Ectodermal cell (in vitro differentiated cells): ENCODE measurements at regions not wholly inside any gene's neighbourhood (a gene's known extent, or its start where the extent isn't known, plus 50 kb on each side); places are given as distances from the start of the nearest gene placed in this dataset.
"Not testable (repeated sequence)": the region's sequence is repeated elsewhere in the genome, so short reads cannot be mapped to it uniquely, and the experiment has no call there.

ENCODE experiments used
- H3K27ac ChIP-seq: 2 replicates; pipeline ENCODE4 v1.7.0; 2013; ENCODE audit warnings: mild to moderate bottlenecking, low read depth, low read length; ENCODE audit not compliant: insufficient read depth, poor library complexity, severe bottlenecking
- H3K27me3 ChIP-seq: 2 replicates; pipeline ENCODE4 v1.7.0; 2013; ENCODE audit warnings: mild to moderate bottlenecking, low read length; ENCODE audit not compliant: insufficient read depth, control insufficient read depth, poor library complexity, severe bottlenecking
- H3K36me3 ChIP-seq: one replicate; pipeline ENCODE4 v1.7.0; 2013; ENCODE audit warnings: low read length; ENCODE audit not compliant: control insufficient read depth, insufficient read depth
- H3K4me1 ChIP-seq: one replicate; pipeline ENCODE4 v1.7.0; 2013; ENCODE audit warnings: low read length; ENCODE audit not compliant: control insufficient read depth, insufficient read depth
- H3K4me3 ChIP-seq: 2 replicates; pipeline ENCODE4 v1.7.0; 2013; ENCODE audit warnings: low read depth, low read length, control low read depth; ENCODE audit not compliant: insufficient read depth
- H3K9me3 ChIP-seq: 2 replicates; pipeline ENCODE4 v1.7.0; 2013; ENCODE audit warnings: mild to moderate bottlenecking, low read length, moderate library complexity; ENCODE audit not compliant: control insufficient read depth
- WGBS, 2 experiments: methylation state at CpG; one replicate each; pipeline ENCODE4 v1.1.7; 2013; ENCODE audit warnings: missing lambda C conversion rate in 2 of 2; 5-methylcytosine and 5-hydroxymethylcytosine counted together

DNA sequence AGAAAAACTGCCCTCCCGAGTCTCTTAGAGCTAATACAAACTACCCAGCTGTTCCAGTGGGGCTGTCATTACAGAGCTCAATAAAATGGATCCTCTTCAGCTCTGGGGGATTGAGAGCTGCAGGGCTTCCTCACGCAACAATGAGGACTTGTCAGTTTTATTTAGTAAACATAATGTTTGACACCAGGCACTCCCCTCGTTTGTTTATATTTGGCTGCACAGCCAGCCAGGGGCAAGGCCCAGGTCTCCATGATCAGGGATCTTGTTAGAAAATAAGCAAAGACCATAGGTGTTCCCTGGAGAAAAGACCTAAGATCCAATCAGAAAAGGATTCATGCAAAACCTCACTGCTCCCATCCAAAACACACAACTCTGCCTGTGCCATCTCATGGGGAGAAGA is 158.2 kb downstream of the C1D start:
- Histone ChIP-seq H3K27ac (no peak overlapping the region), H3K27me3 (no peaks in the 10 kb centered on the region)
- WGBS, 2 experiments, result 63 to 71% methylated on average over 3 of the region's 3 CpGs

DNA sequence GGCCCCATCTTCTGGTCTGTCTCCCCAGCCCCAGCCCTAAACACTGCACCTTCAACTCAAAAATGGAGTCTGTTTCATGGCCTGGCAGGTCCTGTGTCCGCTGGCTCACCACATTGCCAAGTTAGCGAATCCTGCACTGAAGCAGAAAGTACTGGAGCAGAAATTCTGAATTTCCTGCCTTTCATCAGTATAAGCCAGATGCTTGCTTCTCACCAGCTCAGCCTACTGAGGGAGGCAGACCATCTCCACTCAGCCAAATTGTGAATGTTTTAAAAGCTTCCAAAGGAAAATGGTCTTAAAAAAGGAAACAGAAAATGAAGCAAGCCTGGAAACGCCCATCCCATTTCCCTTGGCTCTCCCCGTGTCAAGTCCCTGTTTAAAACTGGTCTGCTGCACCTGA is 157.8 kb downstream of the C1D start:
- H3K27ac ChIP-seq, result no peak overlapping the region
- H3K36me3 ChIP-seq, result no peaks in the 10 kb centered on the region
- H3K4me1 ChIP-seq, result peaks cover 9% of the 10 kb centered on the region
- H3K27me3 ChIP-seq, result no peaks in the 10 kb centered on the region
- H3K4me3 ChIP-seq, result no peak overlapping the region
- H3K9me3 ChIP-seq, result no peaks in the 10 kb centered on the region
- WGBS, 2 experiments, result 89 to 92% methylated on average over 4 of the region's 4 CpGs

More for the DNA sequence above, 158.2 kb downstream of the C1D start:
- peaks cover 9% of the 10 kb centered on the region for H3K4me1 ChIP-seq
- no peak overlapping the region for H3K4me3 ChIP-seq
- H3K9me3 ChIP-seq, result no peaks in the 10 kb centered on the region
- H3K36me3 ChIP-seq, result no peaks in the 10 kb centered on the region

DNA sequence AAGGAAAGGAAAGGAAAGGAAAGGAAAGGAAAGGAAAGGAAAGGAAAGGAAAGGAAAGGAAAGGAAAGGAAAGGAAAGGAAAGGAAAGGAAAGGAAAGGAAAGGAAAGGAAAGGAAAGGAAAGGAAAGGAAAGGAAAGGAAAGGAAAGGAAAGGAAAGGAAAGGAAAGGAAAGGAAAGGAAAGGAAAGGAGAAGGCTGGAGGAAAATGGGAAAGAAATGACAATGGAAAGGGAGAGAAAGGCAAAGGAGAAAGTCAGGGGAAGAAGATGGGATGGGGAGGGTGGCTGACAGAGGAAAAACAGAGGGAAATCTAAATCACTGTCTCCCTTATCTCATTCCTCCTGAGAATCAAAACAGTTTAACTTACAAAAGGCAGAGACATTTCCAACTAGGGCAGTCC is 156.3 kb downstream of the C1D start:
- not testable (repeated sequence) for H3K4me1 ChIP-seq, H3K27ac ChIP-seq, H3K4me3 ChIP-seq, H3K9me3 ChIP-seq, H3K36me3 ChIP-seq, H3K27me3 ChIP-seq

DNA sequence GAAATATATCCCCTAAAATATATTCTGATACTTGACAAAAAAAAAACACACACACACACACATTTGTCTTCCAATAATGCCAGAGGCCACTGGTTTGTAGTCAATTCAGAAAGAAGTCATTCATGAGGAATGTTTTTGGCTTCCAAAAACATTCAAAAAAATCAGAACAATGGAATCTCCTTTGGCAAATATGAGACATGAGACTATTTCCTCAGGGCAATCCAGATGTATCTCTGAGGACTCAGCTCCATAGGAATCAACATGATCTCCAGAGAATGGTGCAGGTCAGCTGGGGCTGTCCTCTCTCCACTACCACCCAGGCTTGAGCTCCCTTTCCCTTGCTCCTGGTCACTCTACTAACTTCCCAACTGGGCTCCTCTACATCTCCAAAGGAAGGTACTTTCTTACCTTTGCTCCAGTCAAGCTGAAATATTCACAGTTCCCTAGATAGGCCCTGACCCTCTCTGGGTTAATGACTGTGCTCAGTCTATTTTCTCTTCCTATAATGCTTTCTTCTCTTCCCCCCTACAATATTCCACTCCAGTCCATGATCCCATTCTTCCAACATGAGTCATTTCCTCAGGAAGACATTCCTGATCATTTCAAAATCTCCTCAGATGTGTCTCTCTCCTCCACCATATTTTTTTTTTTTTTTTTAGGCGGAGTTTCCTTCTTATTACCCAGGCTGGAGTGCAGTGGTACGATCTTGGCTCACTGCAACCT is 145.3 kb downstream of the C1D start:
- Histone ChIP-seq H3K9me3 (no peaks in the 10 kb centered on the region), H3K4me1 (no peaks in the 10 kb centered on the region), H3K27ac (no peak overlapping the region), H3K36me3 (no peaks in the 10 kb centered on the region), H3K27me3 (no peaks in the 10 kb centered on the region), H3K4me3 (no peak overlapping the region)
- WGBS, 2 experiments, result 85 to 86% methylated on average over 2 of the region's 2 CpGs

DNA sequence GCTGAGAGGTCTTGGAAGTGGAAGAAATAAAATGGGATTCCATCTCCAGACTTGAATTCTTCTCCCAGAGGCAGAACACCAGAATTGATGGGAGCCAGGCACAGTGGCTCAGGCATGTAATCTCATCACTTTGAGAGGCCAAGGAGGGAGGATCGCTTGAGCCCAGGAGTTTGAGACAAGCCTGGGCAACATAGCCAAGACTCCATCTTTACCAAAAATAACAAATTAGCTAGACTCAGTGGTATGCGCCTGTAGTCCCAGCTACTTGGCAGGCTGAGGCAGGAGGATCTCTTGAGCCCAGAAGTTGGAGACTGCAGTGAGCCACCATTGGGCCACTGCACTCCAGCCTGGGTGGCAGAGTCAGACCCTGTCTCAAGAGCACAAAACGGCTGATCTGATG is 144.3 kb downstream of the C1D start:
- Histone ChIP-seq H3K27ac (no peak overlapping the region), H3K36me3 (no peaks in the 10 kb centered on the region), H3K9me3 (no peaks in the 10 kb centered on the region), H3K4me1 (no peaks in the 10 kb centered on the region), H3K27me3 (no peaks in the 10 kb centered on the region), H3K4me3 (no peak overlapping the region)
- WGBS, 2 experiments, result 91 to 92% methylated on average over 3 of the region's 3 CpGs

DNA sequence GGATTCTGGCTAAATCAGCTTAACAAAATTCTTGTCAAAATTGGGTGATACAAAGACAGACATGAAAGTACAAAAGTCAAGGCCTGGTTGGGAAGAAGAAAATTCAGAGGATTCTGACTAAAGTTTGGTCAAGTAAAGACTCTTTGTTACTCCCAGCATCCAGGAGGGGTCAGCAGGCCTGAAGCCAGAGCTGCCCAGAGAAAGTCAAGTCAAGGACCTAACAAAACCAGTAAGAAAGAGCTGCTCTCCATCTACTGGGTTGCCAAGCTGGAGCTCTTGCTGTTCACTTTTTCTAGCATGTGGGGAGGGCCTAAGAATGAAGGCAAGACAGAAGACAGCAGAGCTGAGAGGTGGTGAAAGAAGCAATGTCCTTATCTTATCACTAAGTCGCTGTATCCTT is 143.3 kb downstream of the C1D start:
- H3K9me3 ChIP-seq, result no peaks in the 10 kb centered on the region
- H3K27me3 ChIP-seq, result no peaks in the 10 kb centered on the region
- H3K4me3 ChIP-seq, result no peak overlapping the region
- no peak overlapping the region for H3K27ac ChIP-seq
- WGBS, 2 experiments, result 89 to 100% methylated on average over 1 of the region's 1 CpG
- H3K36me3 ChIP-seq, result no peaks in the 10 kb centered on the region
- no peaks in the 10 kb centered on the region for H3K4me1 ChIP-seq

DNA sequence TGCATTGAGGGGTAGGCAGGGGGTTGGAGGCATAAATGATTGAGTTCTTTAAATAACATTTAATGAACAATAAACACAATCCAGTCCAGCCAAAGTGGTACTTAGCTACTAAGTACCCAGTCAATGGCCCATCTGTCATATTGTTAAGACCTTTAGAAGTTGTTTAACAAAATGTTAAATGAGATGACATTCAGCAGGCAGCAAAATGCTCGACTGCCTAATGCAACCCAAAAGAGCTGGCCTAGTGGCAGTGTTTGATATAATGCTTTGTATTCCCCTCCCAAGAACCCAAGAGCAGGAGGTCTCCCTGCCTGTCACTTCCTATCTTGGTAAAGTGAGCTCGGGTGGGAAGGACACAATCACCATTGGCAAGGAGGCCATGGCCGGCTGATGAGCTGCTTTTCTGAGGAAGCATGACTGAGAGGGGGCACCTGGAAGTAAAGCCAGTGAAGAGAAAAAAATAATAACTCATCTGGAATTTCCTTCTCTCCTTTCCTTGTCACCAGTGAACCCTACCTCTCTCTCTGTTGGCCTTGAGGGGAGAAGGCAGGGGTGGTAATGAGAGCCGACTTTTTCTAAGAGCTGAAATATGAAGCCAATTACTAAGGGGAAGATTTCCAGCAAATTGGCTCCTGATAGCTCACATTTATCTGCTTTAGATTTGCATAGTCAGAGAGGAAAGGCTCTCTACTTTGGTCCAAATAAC is 140.6 kb downstream of the C1D start:
- Histone ChIP-seq H3K9me3 (no peaks in the 10 kb centered on the region), H3K36me3 (no peaks in the 10 kb centered on the region), H3K27ac (no peak overlapping the region), H3K4me1 (peaks cover 2% of the 10 kb centered on the region), H3K4me3 (no peak overlapping the region), H3K27me3 (no peaks in the 10 kb centered on the region)
- 79 to 90% methylated on average over 4 of the region's 4 CpGs for WGBS, 2 experiments

DNA sequence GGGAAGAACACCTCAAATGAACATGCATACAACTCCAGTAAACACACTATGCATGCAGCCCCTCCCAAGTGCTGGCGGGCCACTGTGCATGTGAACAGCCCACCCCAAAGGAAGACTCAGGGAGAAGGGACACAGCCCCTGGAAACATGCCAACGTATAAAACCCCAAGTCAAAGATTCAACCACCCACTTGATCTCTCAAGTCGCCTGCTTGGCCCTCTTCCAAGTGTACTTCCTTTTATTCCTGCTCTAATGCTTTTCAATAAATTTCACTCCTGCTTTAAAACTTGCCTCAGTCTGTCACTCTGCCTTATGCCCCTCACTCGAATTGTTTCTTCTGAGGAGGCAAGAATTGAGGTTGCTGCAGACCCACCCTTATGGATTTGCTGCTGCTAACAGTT is 139.1 kb downstream of the C1D start:
- Histone ChIP-seq H3K36me3 (no peaks in the 10 kb centered on the region), H3K27me3 (no peaks in the 10 kb centered on the region), H3K4me3 (no peak overlapping the region), H3K4me1 (peaks cover 6% of the 10 kb centered on the region), H3K9me3 (no peaks in the 10 kb centered on the region), H3K27ac (no peak overlapping the region)
- WGBS, 2 experiments, result 91 to 93% methylated on average over 4 of the region's 4 CpGs

DNA sequence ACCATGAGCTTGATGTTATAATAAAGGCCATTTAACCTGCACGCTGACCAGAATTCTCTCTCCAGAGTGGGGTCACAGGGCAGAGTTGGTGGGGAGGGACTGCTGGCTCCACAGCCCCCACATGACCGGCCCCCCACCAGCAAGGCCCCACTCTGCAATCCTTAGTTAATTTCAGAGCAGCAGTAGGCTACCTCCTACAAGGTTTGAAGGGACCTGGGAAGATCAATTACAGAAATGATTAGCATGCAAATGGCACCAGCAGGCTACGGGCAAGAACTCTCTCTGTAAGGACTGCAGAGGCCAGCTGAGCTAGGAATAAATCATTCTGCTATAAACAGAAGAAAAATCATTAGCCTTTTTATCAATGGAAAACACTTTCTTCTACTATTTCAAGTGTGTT is 135.3 kb downstream of the C1D start:
- Histone ChIP-seq H3K36me3 (no peaks in the 10 kb centered on the region), H3K27me3 (no peaks in the 10 kb centered on the region), H3K9me3 (no peaks in the 10 kb centered on the region), H3K4me1 (peaks cover 18% of the 10 kb centered on the region), H3K4me3 (no peak overlapping the region), H3K27ac (no peak overlapping the region)
- 4 to 5% methylated on average over 3 of the region's 3 CpGs for WGBS, 2 experiments

DNA sequence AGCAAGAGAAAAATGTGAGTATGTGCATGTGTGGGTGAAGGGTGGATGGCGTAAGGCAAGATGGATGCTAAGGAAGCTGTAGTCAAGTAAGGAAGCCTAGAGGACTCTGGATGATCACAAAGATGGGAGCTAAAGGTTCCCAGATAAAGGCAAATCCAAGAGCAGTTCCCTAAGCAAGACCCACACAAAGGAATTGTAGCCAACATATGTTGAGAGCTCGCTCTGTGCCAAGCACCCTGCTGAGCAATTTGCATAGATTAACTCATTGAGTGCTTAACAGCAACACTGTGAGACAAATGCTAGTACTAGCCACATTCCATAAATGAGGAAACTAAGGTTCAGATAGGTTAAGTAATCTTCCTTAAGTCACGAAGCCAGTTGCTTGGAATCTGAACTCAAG is 132.6 kb downstream of the C1D start:
- H3K36me3 ChIP-seq, result no peaks in the 10 kb centered on the region
- no peaks in the 10 kb centered on the region for H3K27me3 ChIP-seq
- no peak overlapping the region for H3K4me3 ChIP-seq
- peaks cover 18% of the 10 kb centered on the region for H3K4me1 ChIP-seq
- WGBS, 2 experiments, result 19% methylated on average over 3 of the region's 3 CpGs
- no peaks in the 10 kb centered on the region for H3K9me3 ChIP-seq
- H3K27ac ChIP-seq, result no peak overlapping the region
